ENCODE measurements at regions not wholly inside any gene's neighbourhood (a gene's known extent, or its start where the extent isn't known, plus 50 kb on each side); places are given as distances from the start of the nearest gene placed in this dataset.

- no peak for TF ChIP-seq CTCF (IDR thresholded peaks at IDR 0.05)
- Mint-ChIP-seq H3K4me3 (ENCODE audit: unreplicated experiment) (no peak overlapping the region), H3K4me1 (ENCODE audit: low read depth) (peaks cover 15% of the 10 kb centered on the region), H3K36me3 (ENCODE audit: low read depth) (peaks cover 2% of the 10 kb centered on the region), H3K27me3 (ENCODE audit: low read depth) (peaks cover under 1% of the 10 kb centered on the region), H3K27ac (ENCODE audit: unreplicated experiment) (no peak overlapping the region), H3K9me3 (ENCODE audit: low read depth) (peaks cover 9% of the 10 kb centered on the region)
- DNase-seq (ENCODE audit: low spot score), result no peak
Observed at GRCh38 chr6:752438-752837, 59.5 kb upstream of the EXOC2 start.

GRCh38 chr6:751765-752164, 58.8 kb upstream of the EXOC2 start:
- H3K9me3 Mint-ChIP-seq (ENCODE audit: low read depth), result peaks cover 5% of the 10 kb centered on the region
- no peak overlapping the region for H3K4me3 Mint-ChIP-seq (ENCODE audit: unreplicated experiment)
- H3K36me3 Mint-ChIP-seq (ENCODE audit: low read depth), result peaks cover 4% of the 10 kb centered on the region
- no peak for TF ChIP-seq CTCF (IDR thresholded peaks at IDR 0.05)
- peaks cover 2% of the 10 kb centered on the region for H3K27me3 Mint-ChIP-seq (ENCODE audit: low read depth)
- H3K27ac Mint-ChIP-seq (ENCODE audit: unreplicated experiment), result no peak overlapping the region
- peaks cover 15% of the 10 kb centered on the region for H3K4me1 Mint-ChIP-seq (ENCODE audit: low read depth)
- no peak for DNase-seq (ENCODE audit: low spot score)

- no peak overlapping the region for H3K4me3 Mint-ChIP-seq (ENCODE audit: unreplicated experiment)
Observed at GRCh38 chr6:747921-748320, 55.0 kb upstream of the EXOC2 start.

GRCh38 chr6:747028-747427, 54.1 kb upstream of the EXOC2 start:
- peaks cover 2% of the 10 kb centered on the region for H3K27me3 Mint-ChIP-seq (ENCODE audit: low read depth)
- no peak for TF ChIP-seq CTCF (IDR thresholded peaks at IDR 0.05)
- H3K9me3 Mint-ChIP-seq (ENCODE audit: low read depth), result peaks cover 2% of the 10 kb centered on the region
- no peak overlapping the region for H3K27ac Mint-ChIP-seq (ENCODE audit: unreplicated experiment)
- no peak overlapping the region for H3K4me3 Mint-ChIP-seq (ENCODE audit: unreplicated experiment)
- no peak for DNase-seq (ENCODE audit: low spot score)
- peaks cover 2% of the 10 kb centered on the region for H3K36me3 Mint-ChIP-seq (ENCODE audit: low read depth)
- no peaks in the 10 kb centered on the region for H3K4me1 Mint-ChIP-seq (ENCODE audit: low read depth)

More at GRCh38 chr6:747921-748320, 55.0 kb upstream of the EXOC2 start:
- H3K36me3 Mint-ChIP-seq (ENCODE audit: low read depth), result peaks cover 4% of the 10 kb centered on the region
- H3K27me3 Mint-ChIP-seq (ENCODE audit: low read depth), result peaks cover 2% of the 10 kb centered on the region
- DNase-seq (ENCODE audit: low spot score), result no peak
- no peak overlapping the region for H3K27ac Mint-ChIP-seq (ENCODE audit: unreplicated experiment)
- H3K4me1 Mint-ChIP-seq (ENCODE audit: low read depth), result no peaks in the 10 kb centered on the region
- H3K9me3 Mint-ChIP-seq (ENCODE audit: low read depth), result peaks cover 2% of the 10 kb centered on the region
- TF ChIP-seq CTCF (IDR thresholded peaks at IDR 0.05), result no peak

- H3K27ac Mint-ChIP-seq (ENCODE audit: unreplicated experiment), result no peak overlapping the region
- peaks cover 5% of the 10 kb centered on the region for H3K27me3 Mint-ChIP-seq (ENCODE audit: low read depth)
- peaks cover 5% of the 10 kb centered on the region for H3K36me3 Mint-ChIP-seq (ENCODE audit: low read depth)
- H3K4me1 Mint-ChIP-seq (ENCODE audit: low read depth), result no peaks in the 10 kb centered on the region
- H3K9me3 Mint-ChIP-seq (ENCODE audit: low read depth), result peaks cover 2% of the 10 kb centered on the region
- no peak for TF ChIP-seq CTCF (IDR thresholded peaks at IDR 0.05)
- DNase-seq (ENCODE audit: low spot score), result no peak
- no peak overlapping the region for H3K4me3 Mint-ChIP-seq (ENCODE audit: unreplicated experiment)
Observed at GRCh38 chr6:744666-745353, 51.9 kb upstream of the EXOC2 start.

Measured in chondrocyte (in vitro differentiated cells).